ENCODE measurements at regions not wholly inside any gene's neighbourhood (a gene's known extent, or its start where the extent isn't known, plus 50 kb on each side); places are given as distances from the start of the nearest gene placed in this dataset.
"Not testable (repeated sequence)": the region's sequence is repeated elsewhere in the genome, so short reads cannot be mapped to it uniquely, and the experiment has no call there.

GRCh38 chr5:109574985-109575384 lies 114.7 kb upstream of the MAN2A1 start:
- no peak for DNase-seq

- DNase-seq: no peak
Observed at GRCh38 chr5:109573766-109574165, 116.0 kb upstream of the MAN2A1 start.

GRCh38 chr5:109573256-109573655 lies 116.5 kb upstream of the MAN2A1 start:
- no peak for DNase-seq

- no peak for DNase-seq
Observed at GRCh38 chr5:109571785-109572184, 117.9 kb upstream of the MAN2A1 start.

- no peak for DNase-seq
Observed at GRCh38 chr5:109570362-109570874, 119.3 kb upstream of the MAN2A1 start.

DNA sequence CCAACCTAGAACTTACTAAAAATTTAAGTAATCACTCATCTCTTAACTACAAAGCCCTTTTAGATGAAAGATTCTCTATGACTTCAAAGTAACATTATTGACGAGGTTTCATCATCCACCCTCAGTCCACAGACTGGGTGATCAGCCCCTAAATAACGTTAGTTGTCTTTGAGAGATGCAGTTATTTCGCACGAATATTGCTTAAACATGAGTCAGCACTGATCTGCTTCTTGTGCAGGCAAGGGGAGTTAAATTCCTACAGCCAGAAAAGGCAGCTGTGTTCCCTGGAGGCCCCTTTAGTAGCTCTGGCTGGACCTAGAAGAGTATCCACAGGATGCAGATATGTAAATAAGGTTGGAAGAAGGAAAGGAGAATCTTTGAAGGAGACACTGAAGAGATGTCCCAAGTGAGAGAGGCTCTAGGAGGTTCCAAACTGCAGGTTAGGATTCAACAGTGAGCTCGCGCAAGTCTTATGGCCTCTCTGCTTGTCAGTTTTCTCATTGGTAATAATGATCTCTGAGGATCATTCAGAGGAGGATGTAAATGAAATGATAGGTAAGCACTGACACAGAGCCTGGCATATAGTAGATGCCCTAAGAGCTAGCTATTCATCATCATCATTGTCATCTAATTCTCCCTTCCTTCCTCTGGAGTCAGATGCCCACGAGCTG lies 122.2 kb upstream of the MAN2A1 start:
- no peak for DNase-seq

- no peak for DNase-seq
Observed at GRCh38 chr5:109566361-109566760, 123.4 kb upstream of the MAN2A1 start.

DNA sequence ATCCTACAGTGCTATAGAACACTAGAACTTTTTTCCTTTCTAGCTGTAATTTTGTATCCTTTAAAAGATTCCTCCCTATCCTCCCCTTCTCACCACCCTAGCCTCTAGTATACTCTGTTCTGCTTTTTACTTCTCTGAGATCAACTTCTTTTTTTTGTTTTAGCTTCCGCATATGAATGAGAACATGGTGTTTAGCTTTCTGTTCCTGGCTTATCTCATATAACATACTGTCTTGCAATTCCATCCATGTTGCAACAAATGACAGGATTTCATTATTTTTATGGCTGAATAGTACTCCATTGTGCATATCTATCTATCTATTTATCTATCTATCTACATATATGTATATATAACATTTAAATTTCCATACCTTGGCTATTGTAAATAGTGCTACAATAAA lies 126.0 kb upstream of the MAN2A1 start:
- no peak for DNase-seq

DNA sequence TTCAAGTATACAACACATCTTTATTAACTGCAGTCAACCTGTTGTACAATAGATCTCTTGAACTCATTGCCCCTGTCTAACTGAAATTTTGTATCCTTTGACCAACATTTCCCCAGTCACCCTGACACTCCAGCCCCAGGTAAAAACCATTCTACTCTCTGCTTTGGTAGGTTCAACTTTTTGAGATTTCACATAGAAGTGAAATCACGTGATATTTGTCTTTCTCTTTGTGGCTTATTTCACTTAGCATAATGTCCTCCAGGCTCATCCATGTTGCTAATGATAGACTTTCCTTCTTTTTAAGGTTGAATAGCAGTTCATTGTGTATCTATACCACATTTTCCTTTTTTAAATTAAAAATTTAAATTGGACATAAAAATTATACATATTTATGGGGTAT lies 126.5 kb upstream of the MAN2A1 start:
- DNase-seq: no peak

GRCh38 chr5:109562441-109562840 lies 127.3 kb upstream of the MAN2A1 start:
- no peak for DNase-seq

- no peak for DNase-seq
Observed at GRCh38 chr5:109561447-109561846, 128.3 kb upstream of the MAN2A1 start.

GRCh38 chr5:109560554-109560953 lies 129.2 kb upstream of the MAN2A1 start:
- DNase-seq: no peak

DNA sequence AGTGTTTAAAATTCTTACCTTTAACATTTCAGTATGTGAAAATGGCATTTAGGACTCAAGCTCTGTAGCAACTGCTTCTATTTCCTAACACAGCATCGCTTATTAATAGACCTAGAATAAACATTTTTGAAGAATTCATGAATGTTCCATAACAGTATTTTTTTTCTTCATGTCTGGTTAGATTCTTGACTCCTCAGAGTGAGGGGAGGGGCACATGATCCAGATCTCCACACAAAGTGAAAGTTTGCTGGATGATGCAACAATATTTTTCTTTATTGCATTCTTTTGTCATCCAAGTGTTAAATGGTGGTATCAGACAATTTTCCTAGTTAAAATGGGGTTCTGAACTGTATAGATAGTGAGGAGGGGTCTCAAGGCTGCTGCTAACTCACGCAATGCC lies 130.8 kb upstream of the MAN2A1 start:
- no peak for DNase-seq

DNA sequence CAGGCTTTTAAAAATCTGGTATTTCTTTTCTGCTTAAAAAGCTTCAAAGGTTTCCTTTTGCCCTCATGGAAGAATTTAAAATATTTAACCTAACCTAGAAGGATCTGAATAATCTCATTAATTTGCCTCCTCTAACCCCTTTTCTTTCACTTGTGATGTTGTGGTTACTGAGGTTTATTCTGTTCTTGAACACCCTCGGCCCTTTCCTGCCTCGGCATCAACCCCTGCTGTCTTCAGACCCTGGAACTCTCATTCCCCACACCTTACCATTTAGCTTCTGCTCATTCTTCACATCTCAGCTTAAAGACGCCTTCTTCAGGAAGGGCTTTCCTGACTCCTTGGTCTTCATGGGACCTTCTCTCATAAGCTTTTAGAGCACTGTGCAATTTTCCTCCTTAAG lies 131.4 kb upstream of the MAN2A1 start:
- no peak for DNase-seq

GRCh38 chr5:109553846-109554245 lies 135.9 kb upstream of the MAN2A1 start:
- DNase-seq: no peak

- DNase-seq: not testable (repeated sequence)
Observed at GRCh38 chr5:109551234-109551633, 138.5 kb upstream of the MAN2A1 start.

DNA sequence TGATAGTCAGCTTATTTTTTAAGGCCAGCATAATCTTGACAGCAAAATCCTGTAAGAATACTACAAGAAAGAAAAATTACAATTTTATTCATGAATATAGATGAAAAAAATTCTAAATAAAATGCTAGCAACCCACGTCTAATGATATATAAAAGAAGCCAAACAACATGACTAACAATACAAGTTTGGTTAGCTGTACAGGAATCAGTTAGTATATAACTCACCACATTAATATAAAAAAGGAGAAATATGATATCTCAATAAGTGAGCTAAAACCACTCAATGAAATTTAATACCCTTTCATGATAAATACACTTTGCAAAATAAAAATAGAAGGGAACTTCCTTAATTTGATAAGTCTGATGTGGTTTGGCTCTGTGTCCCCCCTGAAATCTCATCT lies 139.7 kb upstream of the MAN2A1 start:
- DNase-seq: no peak

GRCh38 chr5:109546461-109546860 lies 136.7 kb upstream of the PJA2 start:
- no peak for DNase-seq

- not testable (repeated sequence) for DNase-seq
Observed at GRCh38 chr5:109544873-109545272, 135.1 kb upstream of the PJA2 start.

GRCh38 chr5:109538692-109539091 lies 128.9 kb upstream of the PJA2 start:
- DNase-seq: not testable (repeated sequence)

GRCh38 chr5:109535090-109535489 lies 125.3 kb upstream of the PJA2 start:
- DNase-seq: not testable (repeated sequence)

DNA sequence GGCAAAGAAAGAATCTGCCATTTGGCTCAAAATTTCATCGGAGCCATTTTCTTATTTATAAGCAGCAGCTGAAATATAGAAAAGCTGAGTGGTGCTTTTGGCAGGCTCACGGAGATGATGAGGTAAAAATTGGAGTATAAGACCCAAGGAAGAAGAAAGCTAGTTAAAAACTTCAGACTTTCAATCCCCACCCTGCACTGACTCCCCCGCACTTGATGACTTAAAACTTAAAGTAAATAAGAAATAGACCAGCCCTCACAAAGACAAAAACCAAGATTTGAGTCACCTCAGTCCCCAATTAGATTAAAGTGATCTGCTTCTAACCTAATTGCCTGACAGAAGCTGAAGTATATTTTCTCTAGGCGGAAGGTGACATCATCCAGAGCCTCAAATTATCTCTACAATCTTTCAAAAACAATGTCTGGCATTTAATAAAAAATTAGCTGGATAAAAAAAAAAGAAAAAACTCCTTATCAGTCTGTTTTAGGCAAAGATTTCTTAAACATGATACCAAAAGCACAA lies 124.0 kb upstream of the PJA2 start:
- no peak for DNase-seq

GRCh38 chr5:109532773-109533364 lies 123.1 kb upstream of the PJA2 start:
- DNase-seq: no peak

- DNase-seq: no peak
Observed at GRCh38 chr5:109531262-109531661, 121.5 kb upstream of the PJA2 start.

DNA sequence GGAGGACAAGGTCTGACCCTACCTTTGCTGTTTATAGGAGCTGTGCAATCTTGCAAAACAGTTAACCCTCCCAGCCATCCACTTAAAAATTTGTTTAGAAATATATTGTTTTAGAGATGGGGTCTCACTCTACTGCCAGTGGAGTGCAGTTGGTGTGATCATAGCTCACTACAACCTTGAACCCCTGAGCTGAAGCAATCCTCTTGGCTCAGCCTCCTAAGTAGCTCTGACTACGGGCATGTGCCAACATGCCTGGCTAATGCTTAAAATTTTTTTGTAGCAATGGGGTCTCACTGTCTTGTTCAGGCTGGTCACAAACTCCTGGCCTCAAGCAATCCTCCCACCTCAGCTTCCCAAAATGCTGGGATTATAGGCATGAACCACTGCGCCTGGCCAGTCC lies 120.2 kb upstream of the PJA2 start:
- no peak for DNase-seq

Data from NCI-H510A treated with DMSO at 0.1 percent for 48 hours (cell line).